K562 (cell line): ENCODE measurements at regions not wholly inside any gene's neighbourhood (a gene's known extent, or its start where the extent isn't known, plus 50 kb on each side); places are given as distances from the start of the nearest gene placed in this dataset.

Experiments used
- ATAC-seq: fragments of 200-7000 bp; cut with Tn5 transposase; 3 replicates; pipeline ENCODE4 v1.9.1; 2020; ENCODE audit warnings: moderate library complexity
- BruUV-seq: library from RNA; stranded (reverse); fragments of 400-500 nt; replicated peaks from 2 replicates; lab custom pipeline; 2021; lab: Mats Ljungman, UMichigan
- CTCF ChIA-PET: fragments of 300-600 bp; formaldehyde crosslinking; extraction: SDS; loops from one replicate; lab custom pipeline; 2021; ENCODE audit warnings: low intra/inter-chr PET ratio; lab: Yijun Ruan, JAX
- POLR2A ChIA-PET: fragments of 300-600, 350-650 bp; sonication (Branson Sonifier 250); formaldehyde crosslinking; extraction: SDS; loops from one replicate; lab custom pipeline; 2021; ENCODE audit warnings: antibody characterized with exemption, inconsistent platforms; lab: Yijun Ruan, JAX
- DNase-seq, 4 experiments: peaks; one replicate each; pipeline versions ENCODE4 v3.0.0 to v3.0.0-alpha.2; 2011 to 2018; ENCODE audit warnings: low spot score in 3 of 4, mixed read lengths in 3 of 4; ENCODE audit errors: extremely low read depth in 1 of 4
- FAIRE-seq: peaks from 2 replicates; lab custom pipeline; 2011; peaks lifted over from hg19 to GRCh38; lab: Jason Lieb, UNC
- H2AFZ ChIP-seq: 2 replicates; pipeline ENCODE4 v1.6.0; 2011; ENCODE audit warnings: low read depth, low read length, control low read depth, inconsistent platforms
- H3K27ac ChIP-seq: fragments of 200-600 bp; 3 replicates; pipeline ENCODE4 v1.8.0; 2011; ENCODE audit warnings: low read depth, mild to moderate bottlenecking, control low read depth, inconsistent platforms, low read length, moderate library complexity, mixed read lengths; ENCODE audit errors: extremely low read depth
- H3K27me3 ChIP-seq, 2 experiments: fragments of 300-600 bp in 1 of 2; 2 replicates in 1 of 2; 3 replicates in 1 of 2; pipeline versions ENCODE4 v1.6.0 to v1.8.0; 2011; ENCODE audit warnings: inconsistent platforms in 2 of 2, low read length in 2 of 2, mild to moderate bottlenecking in 1 of 2, mixed read lengths in 1 of 2, moderate library complexity in 1 of 2; ENCODE audit not compliant: control insufficient read depth in 2 of 2, insufficient read depth in 2 of 2
- H3K36me3 ChIP-seq: fragments of 300-600 bp; 3 replicates; pipeline ENCODE4 v1.8.0; 2011; ENCODE audit warnings: mild to moderate bottlenecking, low read length, inconsistent platforms; ENCODE audit not compliant: control insufficient read depth, insufficient read depth
- H3K4me1 ChIP-seq, 2 experiments: fragments of 200-600 bp in 1 of 2; replicated peaks in 1 of 2; 2 replicates in 1 of 2; 3 replicates in 1 of 2; pipeline versions ENCODE4 v1.5.1 to v1.8.0; 2011; ENCODE audit warnings: inconsistent platforms in 2 of 2, low read length in 2 of 2, mild to moderate bottlenecking in 1 of 2, mixed read lengths in 1 of 2, moderate library complexity in 1 of 2; ENCODE audit not compliant: control insufficient read depth in 2 of 2, insufficient read depth in 2 of 2
- H3K4me2 ChIP-seq: 2 replicates; pipeline ENCODE4 v1.6.1; 2011; ENCODE audit warnings: low read length, control low read depth, inconsistent platforms, mixed read lengths; ENCODE audit not compliant: insufficient read depth
- H3K4me3 ChIP-seq: fragments of 200-600 bp; sonication (generic), shearing (Covaris generic); 2 replicates; pipeline ENCODE4 v1.5.1; 2016; ENCODE audit warnings: control low read depth, inconsistent platforms
- H3K79me2 ChIP-seq: fragments of 200-600 bp; 3 replicates; pipeline ENCODE4 v1.8.0; 2011; ENCODE audit warnings: low read length, inconsistent platforms; ENCODE audit not compliant: control insufficient read depth, insufficient read depth
- H3K9ac ChIP-seq, 2 experiments: 2 replicates each; pipeline versions ENCODE4 v1.6.0 to v1.6.1; 2011; ENCODE audit warnings: low read depth in 2 of 2, low read length in 2 of 2, control low read depth in 1 of 2, inconsistent platforms in 1 of 2, mild to moderate bottlenecking in 1 of 2, mixed read lengths in 1 of 2; ENCODE audit not compliant: insufficient read depth in 1 of 2
- H3K9me1 ChIP-seq: one replicate; pipeline ENCODE4 v1.6.0; 2011; ENCODE audit warnings: inconsistent platforms, mild to moderate bottlenecking, low read length, moderate library complexity; ENCODE audit not compliant: control insufficient read depth, insufficient read depth
- H3K9me3 ChIP-seq: replicated peaks from 2 replicates; pipeline ENCODE4 v1.5.1; 2011; ENCODE audit warnings: low read depth, low read length, inconsistent platforms; ENCODE audit not compliant: control insufficient read depth, insufficient read depth
- H4K20me1 ChIP-seq: replicated peaks from 2 replicates; pipeline ENCODE4 v1.6.1; 2011; ENCODE audit warnings: low read length, inconsistent platforms, mixed read lengths; ENCODE audit not compliant: control insufficient read depth, insufficient read depth
- EP400 ChIP-seq: fragments of 450-650 bp; IDR thresholded peaks from 2 replicates; pipeline ENCODE4 v1.6.1; 2017; ENCODE audit warnings: antibody characterized with exemption, mild to moderate bottlenecking, moderate library complexity
- FOSL1 ChIP-seq: fragments of 200-800 bp; sonication (Bioruptor generic); conservative IDR thresholded peaks from 2 replicates; pipeline ENCODE4 v1.6.1; 2016; ENCODE audit warnings: missing genetic modification characterization, missing compliant biosample characterization
- LEF1 ChIP-seq: fragments of 450-650 bp; IDR thresholded peaks from 2 replicates; pipeline ENCODE4 v1.6.1; 2016; ENCODE audit warnings: mild to moderate bottlenecking
- SRSF9 ChIP-seq: fragments of 200-400 bp; formaldehyde crosslinking; IDR thresholded peaks from 2 replicates; pipeline ENCODE4 v1.6.1; 2017; ENCODE audit warnings: low read depth, low read length, borderline replicate concordance
- WGBS: fragments of 100-300 bp; shearing (Covaris generic); methylation state at CpG from one replicate; pipeline ENCODE4 v1.1.6; 2016; ENCODE audit warnings: low coverage, mixed read lengths; ENCODE audit not compliant: insufficient coverage; ENCODE audit errors: missing lambda C conversion rate; 5-methylcytosine and 5-hydroxymethylcytosine counted together
- in situ Hi-C: fragments of 300-500 bp; cut with MboI; formaldehyde crosslinking; loops from 4 replicates; pipeline ENCODE4 v1.15.0; 2018; ENCODE audit warnings: inconsistent platforms, mixed read lengths
- intact Hi-C: fragments of 100-400 bp; cut with micrococcal nuclease; formaldehyde crosslinking; loops from 2 replicates; pipeline ENCODE4 v1.14.2; 2022
- TF ChIP-seq, protein P1 (sequence below): fragments of 250-450 bp; sonication (Bioruptor Pico); IDR thresholded peaks from 2 replicates; pipeline ENCODE4 v1.8.0; 2021; ENCODE audit warnings: mild to moderate bottlenecking, moderate library complexity
- TF ChIP-seq, protein P2 (sequence below): fragments of 450-650 bp; IDR thresholded peaks from 2 replicates; pipeline ENCODE4 v1.6.1; 2018; ENCODE audit not compliant: partially characterized antibody

GRCh38 chr2:167462379-167462778 lies 574.1 kb downstream of the XIRP2 start:
- Histone ChIP-seq H3K4me3 (no peak overlapping the region), H4K20me1 (no peaks in the 10 kb centered on the region), H3K79me2 (no peaks in the 10 kb centered on the region), H3K4me2 (no peak overlapping the region), H3K27ac (no peak overlapping the region), H2AFZ (no peak overlapping the region), H3K4me1 (no peaks in the 10 kb centered on the region), H3K9me1 (no peaks in the 10 kb centered on the region), H3K9me3 (no peaks in the 10 kb centered on the region), H3K27me3 (no peaks in the 10 kb centered on the region), H3K36me3 (no peaks in the 10 kb centered on the region), H3K9ac (no peak overlapping the region)
- no peak for FAIRE-seq
- 0% methylated on average over 3 of the region's 3 CpGs for WGBS
- CTCF ChIA-PET = no interaction called here
- intact Hi-C loops (no loop called here), in situ Hi-C loops (no loop called here)
- BruUV-seq = no TSS peak
- DNase-seq = no peak
- POLR2A ChIA-PET = interaction anchor here (1.1 kb wide), 1 partner anchor 10 kb away, joined by 3 read pairs; no protein-coding TSS in a partner anchor
- ATAC-seq = no peak
- TF ChIP-seq, protein P1, sequence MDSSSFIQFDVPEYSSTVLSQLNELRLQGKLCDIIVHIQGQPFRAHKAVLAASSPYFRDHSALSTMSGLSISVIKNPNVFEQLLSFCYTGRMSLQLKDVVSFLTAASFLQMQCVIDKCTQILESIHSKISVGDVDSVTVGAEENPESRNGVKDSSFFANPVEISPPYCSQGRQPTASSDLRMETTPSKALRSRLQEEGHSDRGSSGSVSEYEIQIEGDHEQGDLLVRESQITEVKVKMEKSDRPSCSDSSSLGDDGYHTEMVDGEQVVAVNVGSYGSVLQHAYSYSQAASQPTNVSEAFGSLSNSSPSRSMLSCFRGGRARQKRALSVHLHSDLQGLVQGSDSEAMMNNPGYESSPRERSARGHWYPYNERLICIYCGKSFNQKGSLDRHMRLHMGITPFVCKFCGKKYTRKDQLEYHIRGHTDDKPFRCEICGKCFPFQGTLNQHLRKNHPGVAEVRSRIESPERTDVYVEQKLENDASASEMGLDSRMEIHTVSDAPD (CRISPR knock-in tag) = no peak
- TF ChIP-seq FOSL1 (tag) (no peak), EP400 (no peak), LEF1 (no peak), SRSF9 (no peak)
- TF ChIP-seq, protein P2, sequence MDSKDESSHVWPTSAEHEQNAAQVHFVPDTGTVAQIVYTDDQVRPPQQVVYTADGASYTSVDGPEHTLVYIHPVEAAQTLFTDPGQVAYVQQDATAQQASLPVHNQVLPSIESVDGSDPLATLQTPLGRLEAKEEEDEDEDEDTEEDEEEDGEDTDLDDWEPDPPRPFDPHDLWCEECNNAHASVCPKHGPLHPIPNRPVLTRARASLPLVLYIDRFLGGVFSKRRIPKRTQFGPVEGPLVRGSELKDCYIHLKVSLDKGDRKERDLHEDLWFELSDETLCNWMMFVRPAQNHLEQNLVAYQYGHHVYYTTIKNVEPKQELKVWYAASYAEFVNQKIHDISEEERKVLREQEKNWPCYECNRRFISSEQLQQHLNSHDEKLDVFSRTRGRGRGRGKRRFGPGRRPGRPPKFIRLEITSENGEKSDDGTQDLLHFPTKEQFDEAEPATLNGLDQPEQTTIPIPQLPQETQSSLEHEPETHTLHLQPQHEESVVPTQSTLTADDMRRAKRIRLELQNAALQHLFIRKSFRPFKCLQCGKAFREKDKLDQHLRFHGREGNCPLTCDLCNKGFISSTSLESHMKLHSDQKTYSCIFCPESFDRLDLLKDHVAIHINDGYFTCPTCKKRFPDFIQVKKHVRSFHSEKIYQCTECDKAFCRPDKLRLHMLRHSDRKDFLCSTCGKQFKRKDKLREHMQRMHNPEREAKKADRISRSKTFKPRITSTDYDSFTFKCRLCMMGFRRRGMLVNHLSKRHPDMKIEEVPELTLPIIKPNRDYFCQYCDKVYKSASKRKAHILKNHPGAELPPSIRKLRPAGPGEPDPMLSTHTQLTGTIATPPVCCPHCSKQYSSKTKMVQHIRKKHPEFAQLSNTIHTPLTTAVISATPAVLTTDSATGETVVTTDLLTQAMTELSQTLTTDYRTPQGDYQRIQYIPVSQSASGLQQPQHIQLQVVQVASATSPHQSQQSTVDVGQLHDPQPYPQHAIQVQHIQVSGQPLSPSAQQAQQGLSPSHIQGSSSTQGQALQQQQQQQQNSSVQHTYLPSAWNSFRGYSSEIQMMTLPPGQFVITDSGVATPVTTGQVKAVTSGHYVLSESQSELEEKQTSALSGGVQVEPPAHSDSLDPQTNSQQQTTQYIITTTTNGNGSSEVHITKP = no peak
